Brain microvascular endothelial cell (primary cell): ENCODE measurements at regions not wholly inside any gene's neighbourhood (a gene's known extent, or its start where the extent isn't known, plus 50 kb on each side); places are given as distances from the start of the nearest gene placed in this dataset.

Experiments
- DNase-seq: peaks from one replicate; pipeline ENCODE4 v3.0.0-alpha.2; 2020
- H3K27ac ChIP-seq: fragments of 250-450 bp; sonication (Bioruptor Pico); 2 replicates; pipeline ENCODE4 v1.5.1; 2020; ENCODE audit warnings: mild to moderate bottlenecking, moderate library complexity
- H3K27me3 ChIP-seq: fragments of 250-450 bp; sonication (Bioruptor Pico); replicated peaks from 2 replicates; pipeline ENCODE4 v1.5.1; 2020; ENCODE audit warnings: mild to moderate bottlenecking
- H3K36me3 ChIP-seq: fragments of 250-450 bp; sonication (Bioruptor Pico); replicated peaks from 2 replicates; pipeline ENCODE4 v1.5.1; 2020; ENCODE audit warnings: mild to moderate bottlenecking
- H3K4me3 ChIP-seq: 2 replicates; pipeline ENCODE4 v1.5.1; 2011; ENCODE audit warnings: low read depth, mild to moderate bottlenecking, control low read depth, low read length, moderate library complexity
- in situ Hi-C: cut with HindIII; loops from 2 replicates; pipeline ENCODE4 v1.10.0; 2017; ENCODE audit warnings: low sequenced_read_pairs, low pct_ligation_motif_present
- TF ChIP-seq, protein P1 (sequence below): IDR thresholded peaks from 2 replicates; pipeline ENCODE4 v1.5.1; 2011; ENCODE audit warnings: low read depth, mild to moderate bottlenecking, moderate library complexity, low read length, control low read depth, inconsistent platforms; ENCODE audit errors: missing control alignments

DNA sequence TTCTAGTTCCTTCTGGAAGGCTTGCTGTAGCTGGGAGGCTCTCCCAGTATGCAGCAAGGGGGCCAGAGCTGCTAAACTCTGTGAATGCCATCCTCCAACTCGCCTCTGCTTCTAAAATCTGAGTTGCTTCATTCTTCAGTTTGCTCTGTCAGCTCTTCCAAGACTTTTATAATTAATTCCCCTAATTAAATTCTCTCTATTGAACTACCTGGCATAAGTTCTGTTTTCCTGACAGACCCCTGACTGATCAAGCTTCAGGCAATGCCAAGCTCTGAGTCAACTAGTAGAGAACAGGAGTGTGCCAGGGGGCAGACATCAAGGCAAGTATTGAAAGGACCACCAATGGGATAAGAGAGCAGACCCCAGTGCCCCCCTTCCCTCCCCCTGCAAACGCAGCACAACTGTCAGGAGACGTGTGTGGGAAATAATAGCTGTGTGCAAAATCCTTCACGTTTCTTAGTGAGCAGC, 109.3 kb upstream of the TAB2 start:
- DNase-seq, result no peak
- in situ Hi-C loops, result no loop called here
- H3K4me3 ChIP-seq, result no peak overlapping the region
- H3K27ac ChIP-seq, result no peak overlapping the region
- H3K27me3 ChIP-seq, result no peaks in the 10 kb centered on the region
- TF ChIP-seq, protein P1, sequence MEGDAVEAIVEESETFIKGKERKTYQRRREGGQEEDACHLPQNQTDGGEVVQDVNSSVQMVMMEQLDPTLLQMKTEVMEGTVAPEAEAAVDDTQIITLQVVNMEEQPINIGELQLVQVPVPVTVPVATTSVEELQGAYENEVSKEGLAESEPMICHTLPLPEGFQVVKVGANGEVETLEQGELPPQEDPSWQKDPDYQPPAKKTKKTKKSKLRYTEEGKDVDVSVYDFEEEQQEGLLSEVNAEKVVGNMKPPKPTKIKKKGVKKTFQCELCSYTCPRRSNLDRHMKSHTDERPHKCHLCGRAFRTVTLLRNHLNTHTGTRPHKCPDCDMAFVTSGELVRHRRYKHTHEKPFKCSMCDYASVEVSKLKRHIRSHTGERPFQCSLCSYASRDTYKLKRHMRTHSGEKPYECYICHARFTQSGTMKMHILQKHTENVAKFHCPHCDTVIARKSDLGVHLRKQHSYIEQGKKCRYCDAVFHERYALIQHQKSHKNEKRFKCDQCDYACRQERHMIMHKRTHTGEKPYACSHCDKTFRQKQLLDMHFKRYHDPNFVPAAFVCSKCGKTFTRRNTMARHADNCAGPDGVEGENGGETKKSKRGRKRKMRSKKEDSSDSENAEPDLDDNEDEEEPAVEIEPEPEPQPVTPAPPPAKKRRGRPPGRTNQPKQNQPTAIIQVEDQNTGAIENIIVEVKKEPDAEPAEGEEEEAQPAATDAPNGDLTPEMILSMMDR, result no peak
- no peaks in the 10 kb centered on the region for H3K36me3 ChIP-seq

DNA sequence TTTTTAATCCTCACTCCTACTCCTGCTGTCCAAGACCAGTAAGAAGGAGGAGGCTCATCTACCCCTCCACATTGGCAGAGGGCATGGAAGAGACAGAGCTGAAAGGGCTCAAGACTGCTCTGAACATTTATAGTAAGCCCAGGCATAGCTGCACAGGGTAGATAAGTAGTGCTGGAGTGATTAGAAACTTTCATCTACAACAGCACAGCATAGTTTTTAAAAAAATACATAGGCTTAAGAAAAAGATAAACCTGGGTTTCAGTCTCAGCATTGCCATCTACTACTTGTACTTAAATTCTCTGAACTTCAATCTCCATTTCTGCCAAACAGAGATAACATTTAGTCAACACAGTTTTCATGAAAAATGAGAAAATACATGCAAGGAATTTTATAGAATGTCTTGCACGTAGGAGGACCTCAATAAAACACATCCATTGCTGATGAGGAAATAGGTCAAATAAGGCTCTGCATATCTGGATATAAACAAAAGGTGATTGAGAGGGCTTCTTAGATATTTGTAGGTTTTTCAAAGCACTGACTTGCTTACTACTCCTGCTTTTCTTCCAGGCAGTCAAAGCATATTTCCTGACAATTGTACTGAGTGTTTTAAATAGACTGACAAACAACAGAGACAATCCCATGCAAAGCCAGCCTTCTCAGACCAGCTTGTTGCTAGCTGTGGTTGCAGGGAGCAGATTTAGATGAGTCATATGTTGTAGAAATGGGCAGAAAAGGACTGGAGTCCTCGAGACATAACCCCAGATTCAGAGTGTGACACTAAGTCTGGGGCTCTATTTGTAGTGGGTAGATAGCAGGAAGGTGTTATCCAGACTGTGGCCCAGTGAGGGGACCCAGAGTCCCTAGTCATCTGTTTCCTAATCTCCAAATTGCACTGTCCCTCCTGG, 107.4 kb upstream of the TAB2 start:
- DNase-seq, result peak; percentile 73
- Histone ChIP-seq H3K27me3 (no peaks in the 10 kb centered on the region), H3K27ac (no peak overlapping the region), H3K36me3 (no peaks in the 10 kb centered on the region), H3K4me3 (no peak overlapping the region)
- TF ChIP-seq, protein P1, result no peak
- in situ Hi-C loops, result no loop called here

DNA sequence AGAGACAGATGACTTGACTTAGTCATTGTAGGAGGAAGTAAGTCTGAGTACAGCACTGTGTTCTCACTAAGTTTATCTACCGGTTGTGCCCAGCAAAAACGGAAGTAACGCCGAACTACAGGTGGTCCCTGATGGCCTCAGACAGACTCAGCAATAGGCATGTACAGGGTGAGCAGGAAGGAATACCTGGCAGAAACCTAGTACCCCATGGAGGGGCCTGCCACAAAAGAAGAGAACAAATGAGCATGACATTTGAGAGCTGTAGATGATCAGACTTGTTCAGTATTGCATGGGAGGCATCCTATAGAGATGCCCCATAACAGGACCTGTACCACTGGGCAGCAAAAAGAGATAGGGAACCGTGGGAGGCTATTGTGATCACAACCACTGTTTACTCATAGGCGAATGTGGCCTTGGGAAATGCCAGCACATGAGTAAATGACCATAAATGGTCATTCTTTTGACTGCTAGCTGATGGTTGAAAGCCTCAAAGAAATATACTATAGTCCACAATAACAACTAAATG, 106.4 kb upstream of the TAB2 start:
- Histone ChIP-seq H3K36me3 (no peaks in the 10 kb centered on the region), H3K27ac (peak overlapping the region; percentile 32), H3K27me3 (no peaks in the 10 kb centered on the region), H3K4me3 (no peak overlapping the region)
- TF ChIP-seq, protein P1, result no peak
- in situ Hi-C loops, result no loop called here
- DNase-seq, result peak; percentile 53

DNA sequence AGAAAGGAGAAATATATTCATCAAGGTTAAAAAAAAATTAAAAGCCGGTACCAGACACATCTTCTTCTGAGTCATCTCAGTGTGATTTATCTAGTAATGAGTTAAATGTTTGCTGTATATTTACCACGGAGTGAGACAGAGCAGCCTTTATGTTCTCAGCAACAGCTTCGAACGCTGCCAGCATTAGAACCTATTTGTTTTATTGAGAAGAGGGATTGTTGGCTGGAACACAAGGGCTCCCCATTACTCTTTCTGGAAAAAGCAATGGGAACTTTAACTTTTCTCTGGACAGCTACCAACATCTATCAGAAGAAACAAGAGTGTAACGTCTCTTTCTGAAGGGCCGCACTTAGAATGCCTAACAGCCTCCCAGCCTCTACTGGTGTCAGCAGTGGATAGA, 105.3 kb upstream of the TAB2 start:
- no peak for DNase-seq
- H3K27ac ChIP-seq, result no peak overlapping the region
- in situ Hi-C loops, result no loop called here
- TF ChIP-seq, protein P1, result no peak
- H3K27me3 ChIP-seq, result no peaks in the 10 kb centered on the region
- no peak overlapping the region for H3K4me3 ChIP-seq
- no peaks in the 10 kb centered on the region for H3K36me3 ChIP-seq

DNA sequence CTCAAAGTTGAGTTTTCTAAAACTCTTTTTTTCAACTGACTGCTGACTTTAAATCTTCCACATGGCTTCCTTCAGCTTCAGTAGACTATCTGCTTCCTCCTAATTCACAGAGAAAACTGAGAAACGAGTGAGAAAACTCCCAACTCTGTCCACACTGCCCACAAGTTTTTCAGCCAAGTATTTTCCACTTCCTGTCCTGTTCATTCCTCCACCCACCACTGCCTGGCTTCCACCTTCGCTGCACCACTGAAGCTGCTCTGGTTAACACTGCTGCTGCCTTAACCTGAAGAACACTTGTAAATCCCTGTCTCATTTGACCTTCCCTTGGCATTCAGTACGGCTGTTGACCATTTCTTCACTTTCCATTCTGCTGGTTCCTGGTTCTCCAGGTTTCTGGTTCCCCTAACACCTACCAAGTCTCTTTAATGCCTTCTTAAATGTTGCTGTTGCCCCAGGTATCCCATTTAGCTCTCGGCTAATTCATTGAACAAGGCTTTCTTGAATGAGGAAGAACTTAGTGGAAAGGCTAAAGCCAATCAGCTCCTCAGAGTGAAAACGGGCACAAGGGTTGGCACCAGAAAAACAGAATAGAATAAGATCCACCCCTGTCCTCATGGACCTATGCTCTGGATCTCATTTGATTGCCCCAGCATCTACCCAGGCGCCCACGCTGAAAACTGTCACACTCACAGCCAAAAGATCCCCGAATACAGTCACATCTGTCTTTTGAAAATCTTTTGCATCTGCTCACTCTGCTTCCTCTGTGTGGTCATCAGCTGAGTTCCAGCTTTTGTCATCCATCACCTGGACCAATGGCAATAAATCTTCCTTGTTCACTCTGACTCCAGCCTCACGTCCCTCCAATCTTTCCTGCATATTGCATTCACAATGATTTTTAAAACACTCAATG, 104.4 kb upstream of the TAB2 start:
- no peaks in the 10 kb centered on the region for H3K36me3 ChIP-seq
- no peak overlapping the region for H3K4me3 ChIP-seq
- in situ Hi-C loops, result no loop called here
- TF ChIP-seq, protein P1, result no peak
- no peaks in the 10 kb centered on the region for H3K27me3 ChIP-seq
- DNase-seq, result no peak
- H3K27ac ChIP-seq, result no peak overlapping the region
